Fibroblast of skin of scalp (primary cell): ENCODE measurements at regions not wholly inside any gene's neighbourhood (a gene's known extent, or its start where the extent isn't known, plus 50 kb on each side); places are given as distances from the start of the nearest gene placed in this dataset.

Source experiments
- DNase-seq: peaks from one replicate; pipeline ENCODE4 v3.0.0-alpha.2; 2013

- DNase-seq: peak; percentile 98
Observed at GRCh38 chr15:101124731-101125451, 127.0 kb downstream of the CHSY1 start.

GRCh38 chr15:101123222-101123910 is 128.5 kb downstream of the CHSY1 start:
- DNase-seq: peak; percentile 93

GRCh38 chr15:101122806-101123205 is 129.0 kb downstream of the CHSY1 start:
- no peak for DNase-seq

GRCh38 chr15:101122266-101122665 is 129.6 kb downstream of the CHSY1 start:
- no peak for DNase-seq

- DNase-seq: peak; percentile 65
Observed at GRCh38 chr15:101121511-101122090, 130.2 kb downstream of the CHSY1 start.

GRCh38 chr15:101120987-101121386 is 130.9 kb downstream of the CHSY1 start:
- no peak for DNase-seq

GRCh38 chr15:101120473-101120872 is 131.4 kb downstream of the CHSY1 start:
- DNase-seq: no peak
